ENCODE measurements at regions not wholly inside any gene's neighbourhood (a gene's known extent, or its start where the extent isn't known, plus 50 kb on each side); places are given as distances from the start of the nearest gene placed in this dataset.

GRCh38 chr7:26467541-26467940 is 175.9 kb downstream of the SNX10 start (continued):
- TF ChIP-seq, protein P1, sequence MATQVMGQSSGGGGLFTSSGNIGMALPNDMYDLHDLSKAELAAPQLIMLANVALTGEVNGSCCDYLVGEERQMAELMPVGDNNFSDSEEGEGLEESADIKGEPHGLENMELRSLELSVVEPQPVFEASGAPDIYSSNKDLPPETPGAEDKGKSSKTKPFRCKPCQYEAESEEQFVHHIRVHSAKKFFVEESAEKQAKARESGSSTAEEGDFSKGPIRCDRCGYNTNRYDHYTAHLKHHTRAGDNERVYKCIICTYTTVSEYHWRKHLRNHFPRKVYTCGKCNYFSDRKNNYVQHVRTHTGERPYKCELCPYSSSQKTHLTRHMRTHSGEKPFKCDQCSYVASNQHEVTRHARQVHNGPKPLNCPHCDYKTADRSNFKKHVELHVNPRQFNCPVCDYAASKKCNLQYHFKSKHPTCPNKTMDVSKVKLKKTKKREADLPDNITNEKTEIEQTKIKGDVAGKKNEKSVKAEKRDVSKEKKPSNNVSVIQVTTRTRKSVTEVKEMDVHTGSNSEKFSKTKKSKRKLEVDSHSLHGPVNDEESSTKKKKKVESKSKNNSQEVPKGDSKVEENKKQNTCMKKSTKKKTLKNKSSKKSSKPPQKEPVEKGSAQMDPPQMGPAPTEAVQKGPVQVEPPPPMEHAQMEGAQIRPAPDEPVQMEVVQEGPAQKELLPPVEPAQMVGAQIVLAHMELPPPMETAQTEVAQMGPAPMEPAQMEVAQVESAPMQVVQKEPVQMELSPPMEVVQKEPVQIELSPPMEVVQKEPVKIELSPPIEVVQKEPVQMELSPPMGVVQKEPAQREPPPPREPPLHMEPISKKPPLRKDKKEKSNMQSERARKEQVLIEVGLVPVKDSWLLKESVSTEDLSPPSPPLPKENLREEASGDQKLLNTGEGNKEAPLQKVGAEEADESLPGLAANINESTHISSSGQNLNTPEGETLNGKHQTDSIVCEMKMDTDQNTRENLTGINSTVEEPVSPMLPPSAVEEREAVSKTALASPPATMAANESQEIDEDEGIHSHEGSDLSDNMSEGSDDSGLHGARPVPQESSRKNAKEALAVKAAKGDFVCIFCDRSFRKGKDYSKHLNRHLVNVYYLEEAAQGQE (IDR thresholded peaks at IDR 0.05): no peak
- no peak for TF ChIP-seq HNF4A (conservative IDR thresholded peaks at IDR 0.05)
- TF ChIP-seq JUND (IDR thresholded peaks at IDR 0.05): no peak
- TF ChIP-seq EGR1 (IDR thresholded peaks at IDR 0.05; ENCODE audit: low read depth in 2 of 2): no peak
- TF ChIP-seq FOXA2 (IDR thresholded peaks at IDR 0.05): no peak
- no peak for TF ChIP-seq HNF4G (IDR thresholded peaks at IDR 0.05)
- TF ChIP-seq RAD21 (IDR thresholded peaks at IDR 0.05): no peak

- no peaks in the 10 kb centered on the region for H3K36me3 ChIP-seq (ENCODE audit: control insufficient read depth in 4 of 4, insufficient read depth in 3 of 4, low read depth in 1 of 4, low read length in 3 of 4)
- no peaks in the 10 kb centered on the region for H3K4me1 ChIP-seq (ENCODE audit: control insufficient read depth in 4 of 4, insufficient read depth in 4 of 4, low read length in 3 of 4)
- H3K4me3 ChIP-seq (ENCODE audit: low read depth in 1 of 3, low read length in 3 of 3): no peak overlapping the region
- DNase-seq (ENCODE audit: low spot score): no peak
- 82% methylated on average over 7 of the region's 7 CpGs for WGBS
- no peak overlapping the region for H3K9ac ChIP-seq (ENCODE audit: low read depth in 1 of 2, low read length in 2 of 2)
- TF ChIP-seq CTCF (IDR thresholded peaks at IDR 0.05; ENCODE audit: low read depth, low read length, missing input control): no peak
- H3K27me3 ChIP-seq (ENCODE audit: control insufficient read depth in 4 of 4, insufficient read depth in 4 of 4, low read length in 3 of 4): no peaks in the 10 kb centered on the region
- H3K9me3 ChIP-seq (ENCODE audit: control insufficient read depth in 4 of 4, low read length in 3 of 4): no peaks in the 10 kb centered on the region
- no peak overlapping the region for H3K27ac ChIP-seq (ENCODE audit: low read depth in 1 of 2, low read length in 2 of 2)
Observed at GRCh38 chr7:26468625-26469024, 177.0 kb downstream of the SNX10 start.

DNA sequence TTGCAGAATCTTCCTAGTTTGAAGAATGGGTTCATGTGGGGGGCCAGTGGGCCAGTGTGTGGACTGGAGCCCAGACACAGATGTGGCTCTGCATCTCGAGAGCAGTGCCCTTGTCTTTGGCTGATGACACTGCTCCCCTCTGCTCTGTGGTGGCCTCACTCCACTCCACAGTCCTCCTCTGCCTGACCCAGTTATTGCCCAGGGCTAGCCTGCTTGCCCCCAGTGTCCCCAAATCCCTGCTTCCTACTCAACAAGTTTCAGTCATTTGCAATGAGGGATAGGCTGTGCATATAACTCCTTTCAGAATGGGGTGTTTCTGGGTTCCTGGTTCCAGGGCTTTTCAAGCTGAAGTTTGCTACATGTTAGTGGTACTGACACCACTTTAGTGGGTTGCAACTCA is 177.5 kb downstream of the SNX10 start:
- Histone ChIP-seq H3K27ac (ENCODE audit: low read depth in 1 of 2, low read length in 2 of 2) (no peak overlapping the region), H3K36me3 (ENCODE audit: control insufficient read depth in 4 of 4, insufficient read depth in 3 of 4, low read depth in 1 of 4, low read length in 3 of 4) (no peaks in the 10 kb centered on the region), H3K9me3 (ENCODE audit: control insufficient read depth in 4 of 4, low read length in 3 of 4) (no peaks in the 10 kb centered on the region), H3K27me3 (ENCODE audit: control insufficient read depth in 4 of 4, insufficient read depth in 4 of 4, low read length in 3 of 4) (no peaks in the 10 kb centered on the region), H3K4me1 (ENCODE audit: control insufficient read depth in 4 of 4, insufficient read depth in 4 of 4, low read length in 3 of 4) (no peaks in the 10 kb centered on the region), H3K9ac (ENCODE audit: low read depth in 1 of 2, low read length in 2 of 2) (no peak overlapping the region), H3K4me3 (ENCODE audit: low read depth in 1 of 3, low read length in 3 of 3) (no peak overlapping the region)
- no peak for TF ChIP-seq RXRA (IDR thresholded peaks at IDR 0.05)
- TF ChIP-seq JUND (IDR thresholded peaks at IDR 0.05): no peak
- TF ChIP-seq YY1 (IDR thresholded peaks at IDR 0.05): no peak
- WGBS: 69% methylated on average over 1 of the region's 1 CpG
- DNase-seq (ENCODE audit: low spot score): no peak

DNA sequence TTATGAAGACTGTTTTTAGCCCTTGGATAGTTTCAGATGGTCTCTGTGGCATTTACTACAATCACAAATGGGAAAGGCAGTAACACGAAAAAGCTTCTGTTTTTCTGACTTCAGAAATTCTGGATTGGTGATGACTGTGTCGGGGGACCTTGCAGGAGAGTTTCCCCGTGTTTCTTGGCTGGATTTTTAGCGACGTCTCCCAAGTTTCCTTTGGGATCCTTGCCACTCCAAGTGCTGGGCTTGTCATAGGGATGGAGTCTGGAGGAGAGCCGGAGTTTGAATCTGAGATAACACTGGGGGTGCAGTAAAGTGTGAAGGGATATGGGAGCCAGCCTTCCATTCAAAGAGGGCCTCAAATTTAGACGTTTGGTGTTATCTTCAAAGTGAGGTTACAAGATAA is 179.0 kb downstream of the SNX10 start:
- H3K4me3 ChIP-seq (ENCODE audit: low read depth in 1 of 3, low read length in 3 of 3): no peak overlapping the region
- H3K36me3 ChIP-seq (ENCODE audit: control insufficient read depth in 4 of 4, insufficient read depth in 3 of 4, low read depth in 1 of 4, low read length in 3 of 4): no peaks in the 10 kb centered on the region
- H3K9ac ChIP-seq (ENCODE audit: low read depth in 1 of 2, low read length in 2 of 2): no peak overlapping the region
- H3K27ac ChIP-seq (ENCODE audit: low read depth in 1 of 2, low read length in 2 of 2): no peak overlapping the region
- no peak for TF ChIP-seq FOXA1 (IDR thresholded peaks at IDR 0.05)
- TF ChIP-seq TAF1 (conservative IDR thresholded peaks at IDR 0.05): no peak
- H3K4me1 ChIP-seq (ENCODE audit: control insufficient read depth in 4 of 4, insufficient read depth in 4 of 4, low read length in 3 of 4): no peaks in the 10 kb centered on the region
- no peaks in the 10 kb centered on the region for H3K9me3 ChIP-seq (ENCODE audit: control insufficient read depth in 4 of 4, low read length in 3 of 4)
- WGBS: 73% methylated on average over 7 of the region's 7 CpGs
- DNase-seq (ENCODE audit: low spot score): no peak
- H3K27me3 ChIP-seq (ENCODE audit: control insufficient read depth in 4 of 4, insufficient read depth in 4 of 4, low read length in 3 of 4): no peaks in the 10 kb centered on the region
